GM12891 (cell line): ENCODE measurements at regions not wholly inside any gene's neighbourhood (a gene's known extent, or its start where the extent isn't known, plus 50 kb on each side); places are given as distances from the start of the nearest gene placed in this dataset.

Source experiments
- PAX5 ChIP-seq: IDR thresholded peaks from 2 replicates; pipeline ENCODE4 v1.6.1; 2011; ENCODE audit warnings: low read length, moderate library complexity, mild to moderate bottlenecking; ENCODE audit not compliant: insufficient read depth, severe bottlenecking
- POLR2A ChIP-seq: IDR thresholded peaks from 2 replicates; pipeline ENCODE4 v1.6.1; 2011; ENCODE audit warnings: low read depth, low read length, control low read depth
- POLR2AphosphoS5 ChIP-seq: IDR thresholded peaks from 2 replicates; pipeline ENCODE4 v1.6.1; 2011; ENCODE audit warnings: low read depth, low read length, control low read depth
- POU2F2 ChIP-seq: IDR thresholded peaks from 2 replicates; pipeline ENCODE4 v1.6.1; 2011; ENCODE audit warnings: low read depth, mild to moderate bottlenecking, control low read depth, low read length, moderate library complexity
- TAF1 ChIP-seq: IDR thresholded peaks from 2 replicates; pipeline ENCODE4 v1.6.1; 2011; ENCODE audit warnings: low read depth, low read length, control low read depth

DNA sequence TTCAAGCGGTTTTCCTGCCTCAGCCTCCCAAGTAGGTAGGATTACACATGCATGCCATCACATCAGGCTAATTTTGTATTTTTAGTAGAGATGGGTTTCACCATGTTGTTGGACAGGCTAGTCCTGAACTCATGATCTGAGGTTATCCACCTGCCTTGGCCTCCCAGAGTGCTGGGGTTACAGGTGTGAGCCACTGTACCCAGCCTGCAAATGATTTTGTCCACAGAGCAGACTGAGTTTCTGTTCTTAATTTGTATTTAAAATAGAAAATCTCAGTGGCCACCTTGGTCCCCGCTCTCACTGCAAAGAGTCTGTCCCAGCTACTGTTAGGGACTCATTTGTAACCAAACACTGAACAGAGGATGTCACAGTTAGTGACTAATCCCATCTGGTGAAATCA, 415.7 kb upstream of the RBFOX1 start:
- TF ChIP-seq POLR2AphosphoS5 (no peak), POLR2A (no peak), TAF1 (no peak), PAX5 (no peak), POU2F2 (no peak)
